GM13977 (cell line): ENCODE measurements at regions not wholly inside any gene's neighbourhood (a gene's known extent, or its start where the extent isn't known, plus 50 kb on each side); places are given as distances from the start of the nearest gene placed in this dataset.

Experiments
- DNase-seq: peaks from one replicate; pipeline ENCODE4 v3.0.0; 2012; ENCODE audit warnings: low spot score
- in situ Hi-C: fragments of 300-500 bp; cut with MboI; formaldehyde crosslinking; loops from one replicate; pipeline ENCODE4 v1.12.0; 2022; ENCODE audit warnings: low sequenced_read_pairs, low pct_unique_long_range_greater_than_20kb, mixed read lengths, inconsistent platforms; ENCODE audit not compliant: unreplicated experiment
- TF ChIP-seq, protein P1 (sequence below): IDR thresholded peaks from 2 replicates; pipeline ENCODE4 v1.5.1; 2012; ENCODE audit warnings: mild to moderate bottlenecking, control low read depth; ENCODE audit not compliant: insufficient read depth; ENCODE audit errors: extremely low read depth, missing control alignments

DNA sequence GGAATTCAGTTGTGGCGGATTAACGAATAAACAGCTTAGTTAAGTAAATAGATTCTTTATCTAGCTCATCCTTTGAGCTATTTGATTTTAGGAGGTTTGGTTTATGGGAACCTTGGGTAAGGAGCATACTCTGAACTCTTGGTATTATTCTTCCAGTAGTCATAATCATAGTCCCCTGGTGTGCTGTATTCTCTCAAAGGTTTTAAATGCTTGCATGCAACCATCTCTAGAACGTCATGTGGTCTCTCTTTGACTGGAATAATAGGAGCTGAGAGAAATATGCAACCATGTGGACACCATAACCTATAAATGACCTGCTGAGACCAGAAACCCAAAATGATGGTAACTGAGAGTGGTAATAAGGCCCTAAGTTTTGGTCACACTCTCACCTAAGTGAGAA, 951.6 kb upstream of the MIR17HG start:
- DNase-seq = no peak
- TF ChIP-seq, protein P1, sequence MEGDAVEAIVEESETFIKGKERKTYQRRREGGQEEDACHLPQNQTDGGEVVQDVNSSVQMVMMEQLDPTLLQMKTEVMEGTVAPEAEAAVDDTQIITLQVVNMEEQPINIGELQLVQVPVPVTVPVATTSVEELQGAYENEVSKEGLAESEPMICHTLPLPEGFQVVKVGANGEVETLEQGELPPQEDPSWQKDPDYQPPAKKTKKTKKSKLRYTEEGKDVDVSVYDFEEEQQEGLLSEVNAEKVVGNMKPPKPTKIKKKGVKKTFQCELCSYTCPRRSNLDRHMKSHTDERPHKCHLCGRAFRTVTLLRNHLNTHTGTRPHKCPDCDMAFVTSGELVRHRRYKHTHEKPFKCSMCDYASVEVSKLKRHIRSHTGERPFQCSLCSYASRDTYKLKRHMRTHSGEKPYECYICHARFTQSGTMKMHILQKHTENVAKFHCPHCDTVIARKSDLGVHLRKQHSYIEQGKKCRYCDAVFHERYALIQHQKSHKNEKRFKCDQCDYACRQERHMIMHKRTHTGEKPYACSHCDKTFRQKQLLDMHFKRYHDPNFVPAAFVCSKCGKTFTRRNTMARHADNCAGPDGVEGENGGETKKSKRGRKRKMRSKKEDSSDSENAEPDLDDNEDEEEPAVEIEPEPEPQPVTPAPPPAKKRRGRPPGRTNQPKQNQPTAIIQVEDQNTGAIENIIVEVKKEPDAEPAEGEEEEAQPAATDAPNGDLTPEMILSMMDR = no peak
- in situ Hi-C loops = no loop called here

DNA sequence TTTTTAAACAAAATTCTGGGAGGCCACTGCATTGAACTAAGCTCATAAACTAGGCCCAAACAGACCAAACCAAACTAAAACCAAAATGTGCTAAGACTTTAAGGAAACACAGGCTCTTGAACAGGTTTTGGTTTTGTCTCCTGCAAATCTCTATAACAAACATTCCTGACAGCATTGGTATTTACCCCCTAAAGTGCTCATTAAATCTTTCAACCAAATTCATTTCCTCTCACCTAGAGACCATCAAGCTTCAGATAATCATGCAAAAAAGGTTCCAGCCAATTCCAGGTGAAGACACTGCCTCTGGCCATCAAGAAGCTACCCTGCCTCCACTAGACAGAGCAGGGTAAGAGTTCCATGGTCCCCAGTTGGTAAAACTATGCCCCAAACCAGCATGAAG, 951.2 kb upstream of the MIR17HG start:
- in situ Hi-C loops = no loop called here
- DNase-seq = no peak
- TF ChIP-seq, protein P1 = no peak

DNA sequence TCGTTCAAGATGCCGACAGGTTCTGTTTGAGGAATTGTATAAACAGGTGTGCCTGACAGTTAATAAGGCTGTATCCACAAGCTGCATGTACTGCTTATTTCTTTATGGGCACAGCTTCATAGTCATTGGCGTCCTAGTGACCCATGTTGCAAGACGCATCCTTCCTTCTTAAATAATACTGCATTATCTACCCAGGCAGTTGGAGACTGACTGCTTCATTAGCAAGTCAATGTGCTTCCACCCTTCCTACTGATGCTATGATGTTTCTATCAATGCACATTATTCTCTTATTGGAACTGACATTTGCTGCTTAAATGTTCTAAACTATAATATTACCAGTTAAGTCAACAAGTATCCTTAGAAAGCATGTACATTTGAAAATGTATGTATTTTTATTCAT, 950.0 kb upstream of the MIR17HG start:
- TF ChIP-seq, protein P1 = no peak
- DNase-seq = no peak
- in situ Hi-C loops = no loop called here

DNA sequence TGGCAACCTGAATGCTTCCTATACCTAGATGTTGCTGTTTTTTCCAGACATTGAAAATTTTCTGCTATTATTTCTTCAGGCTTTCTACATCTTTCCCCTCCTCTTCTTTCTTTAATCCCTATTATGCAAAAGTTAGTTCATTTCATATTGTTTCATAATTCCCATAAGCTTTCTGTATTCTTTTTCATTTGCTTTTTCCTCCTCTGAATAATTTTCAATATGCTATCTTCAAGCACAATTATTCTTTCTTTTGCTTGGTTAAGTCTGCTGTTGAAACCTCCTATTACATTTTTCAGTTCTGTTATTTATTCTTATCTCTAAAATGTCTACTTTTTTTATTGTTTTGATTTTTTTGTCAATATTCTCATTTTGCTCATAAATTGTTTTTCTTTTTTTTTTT, 947.1 kb upstream of the MIR17HG start:
- TF ChIP-seq, protein P1 = no peak
- in situ Hi-C loops = no loop called here
- no peak for DNase-seq

DNA sequence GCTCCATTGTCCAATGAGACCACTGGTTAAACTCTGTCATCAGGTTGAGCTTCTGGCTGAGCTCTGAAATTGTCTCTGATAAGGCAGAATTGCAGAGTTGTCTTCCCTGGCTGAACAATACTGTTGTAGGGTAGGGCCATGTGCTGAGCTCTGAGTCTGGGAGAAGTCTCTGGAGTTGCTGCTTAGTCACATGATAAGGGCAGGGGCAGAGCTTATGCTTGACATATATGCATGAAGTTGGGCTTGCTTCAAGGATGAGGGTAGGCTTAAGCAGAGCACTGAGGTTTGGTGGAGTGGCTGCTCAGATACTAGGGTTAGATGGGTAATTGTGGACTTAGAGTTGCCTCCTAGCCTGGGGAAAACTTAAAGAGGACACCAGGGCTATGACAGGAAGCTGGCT, 946.3 kb upstream of the MIR17HG start:
- TF ChIP-seq, protein P1 = no peak
- no peak for DNase-seq
- in situ Hi-C loops = no loop called here

DNA sequence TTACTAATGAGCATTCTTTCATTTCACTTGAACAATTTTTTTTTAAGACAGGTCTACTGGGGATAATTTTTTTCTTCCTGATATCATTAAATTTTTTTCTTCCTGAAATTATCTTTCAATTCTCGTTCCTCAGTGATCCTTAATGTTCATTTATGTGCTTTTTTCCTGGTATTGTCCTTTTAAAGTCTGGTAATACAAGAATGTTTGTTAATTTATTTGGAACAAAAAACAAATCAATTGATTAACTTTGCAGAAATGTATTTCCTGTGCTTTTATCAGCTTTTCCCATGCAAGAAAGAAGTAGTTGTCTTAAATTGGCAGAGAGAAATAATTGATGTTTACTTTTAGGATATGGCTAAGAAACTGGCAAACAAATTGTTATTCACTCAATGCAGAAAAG, 945.4 kb upstream of the MIR17HG start:
- in situ Hi-C loops = no loop called here
- TF ChIP-seq, protein P1 = no peak
- DNase-seq = no peak

DNA sequence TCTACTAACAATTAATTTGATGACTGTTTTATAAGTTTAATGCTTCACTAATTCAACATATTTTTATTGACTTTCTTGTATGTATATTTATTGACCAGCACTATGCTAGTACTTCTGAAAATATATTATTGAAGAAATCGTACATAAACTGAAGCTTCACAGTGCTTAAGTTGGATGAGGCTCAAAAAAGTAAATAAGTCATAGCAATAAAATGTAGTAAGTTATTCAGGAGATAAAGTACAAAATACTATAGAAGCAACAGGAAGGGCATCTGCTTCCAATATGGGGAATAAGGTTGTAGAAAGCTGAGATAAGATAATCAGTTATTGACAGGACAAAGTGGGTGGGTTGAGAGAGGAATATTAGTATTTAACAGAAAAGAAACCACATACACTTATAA, 944.9 kb upstream of the MIR17HG start:
- in situ Hi-C loops = no loop called here
- TF ChIP-seq, protein P1 = no peak

More for the DNA sequence above, 944.9 kb upstream of the MIR17HG start:
- no peak for DNase-seq
